RWPE1 (cell line): ENCODE measurements at regions not wholly inside any gene's neighbourhood (a gene's known extent, or its start where the extent isn't known, plus 50 kb on each side); places are given as distances from the start of the nearest gene placed in this dataset.
"Not testable (repeated sequence)": the region's sequence is repeated elsewhere in the genome, so short reads cannot be mapped to it uniquely, and the experiment has no call there.

ENCODE experiments used
- CTCF ChIA-PET: fragments of 350-600 bp; sonication (Branson Sonifier 250); formaldehyde crosslinking; extraction: SDS; loops from one replicate; lab custom pipeline; 2021; lab: Yijun Ruan, JAX
- POLR2A ChIA-PET: fragments of 400-600 bp; formaldehyde crosslinking; extraction: SDS; loops from one replicate; lab custom pipeline; 2020; ENCODE audit warnings: antibody characterized with exemption; ENCODE audit not compliant: low non-redundant PET; lab: Yijun Ruan, JAX
- DNase-seq: peaks from one replicate; pipeline ENCODE4 v3.0.0; 2012; ENCODE audit warnings: low spot score
- H3K27ac ChIP-seq: fragments of 450-650 bp; 2 replicates; pipeline ENCODE4 v1.5.1; 2017
- CTCF ChIP-seq: fragments of 450-650 bp; conservative IDR thresholded peaks from 2 replicates; pipeline ENCODE4 v1.5.1; 2017; ENCODE audit warnings: low read depth, mild to moderate bottlenecking

- CTCF ChIA-PET = no interaction called here
- no peak overlapping the region for H3K27ac ChIP-seq
- no peak for TF ChIP-seq CTCF
- POLR2A ChIA-PET = no interaction called here
- DNase-seq = peak; percentile 1
Observed at GRCh38 chr1:79899914-79900313, 893.4 kb upstream of the ADGRL4 start.

- no peak for TF ChIP-seq CTCF
- no peak overlapping the region for H3K27ac ChIP-seq
- POLR2A ChIA-PET = no interaction called here
- CTCF ChIA-PET = no interaction called here
- no peak for DNase-seq
Observed at GRCh38 chr1:79896140-79896539, 889.6 kb upstream of the ADGRL4 start.

- ChIA-PET POLR2A (no interaction called here), CTCF (interaction anchor here (0.6 kb wide), 1 partner anchor 200 kb away, joined by 3 read pairs; no protein-coding TSS in a partner anchor)
- no peak for TF ChIP-seq CTCF
- H3K27ac ChIP-seq = no peak overlapping the region
- no peak for DNase-seq
Observed at GRCh38 chr1:79895573-79895972, 889.0 kb upstream of the ADGRL4 start.

GRCh38 chr1:79894129-79894528 is 887.6 kb upstream of the ADGRL4 start:
- CTCF ChIA-PET, H3K27ac ChIP-seq, POLR2A ChIA-PET, DNase-seq: not testable (repeated sequence)

GRCh38 chr1:79887059-79887458 is 880.5 kb upstream of the ADGRL4 start:
- DNase-seq = no peak

GRCh38 chr1:79885101-79885500 is 878.6 kb upstream of the ADGRL4 start:
- TF ChIP-seq CTCF = no peak
- no peak for DNase-seq
- ChIA-PET POLR2A (no interaction called here), CTCF (no interaction called here)
- no peak overlapping the region for H3K27ac ChIP-seq

More at GRCh38 chr1:79887059-79887458, 880.5 kb upstream of the ADGRL4 start:
- TF ChIP-seq CTCF = no peak
- CTCF ChIA-PET = no interaction called here
- POLR2A ChIA-PET = no interaction called here
- no peak overlapping the region for H3K27ac ChIP-seq

- POLR2A ChIA-PET = no interaction called here
- CTCF ChIA-PET = no interaction called here
- DNase-seq = no peak
- no peak for TF ChIP-seq CTCF
- no peak overlapping the region for H3K27ac ChIP-seq
Observed at GRCh38 chr1:79877086-79877485, 870.6 kb upstream of the ADGRL4 start.
